ENCODE measurements at regions not wholly inside any gene's neighbourhood (a gene's known extent, or its start where the extent isn't known, plus 50 kb on each side); places are given as distances from the start of the nearest gene placed in this dataset.

DNA sequence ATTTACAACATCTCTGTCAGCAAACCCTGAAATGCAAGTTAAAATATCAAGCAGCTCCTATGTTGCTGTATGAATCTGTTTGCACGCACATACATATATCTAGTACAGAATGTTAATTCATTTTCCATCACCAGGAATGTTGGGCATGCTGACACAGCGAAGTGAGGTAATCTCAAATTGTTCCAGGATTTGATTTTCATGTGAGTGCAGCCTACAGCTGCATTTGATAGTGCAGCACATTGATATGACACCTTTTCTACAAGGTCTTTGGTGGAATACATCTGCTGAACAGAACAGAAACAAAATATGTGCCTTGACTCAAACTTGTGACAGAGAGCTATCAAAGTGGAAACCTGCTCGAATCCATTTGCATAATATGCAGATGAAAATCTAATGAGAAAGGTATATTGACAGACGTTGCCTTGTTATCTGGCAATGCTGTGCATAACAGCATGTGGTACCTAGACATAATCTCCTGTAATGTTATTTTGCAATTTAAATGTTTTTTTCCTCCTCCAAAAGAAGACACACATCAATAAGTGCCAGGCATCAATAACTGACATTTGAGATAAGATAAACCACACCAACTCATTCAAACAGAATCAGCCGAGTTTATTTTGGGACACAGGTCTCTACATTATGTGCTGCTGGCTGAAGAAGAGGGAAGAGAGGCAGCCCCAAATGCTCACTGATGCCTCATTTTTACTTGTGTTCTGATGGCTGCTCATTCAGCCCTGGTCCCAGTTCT lies 512.2 kb downstream of the ZNF608 start:
- TF ChIP-seq EZH2 (IDR thresholded peaks at IDR 0.05; ENCODE audit: low read length, missing control alignments): no peak
- no peak for TF ChIP-seq CTCF (conservative IDR thresholded peaks at IDR 0.05 in 1 of 2, IDR thresholded peaks at IDR 0.05 in 1 of 2; ENCODE audit: low read depth in 1 of 2, low read length in 2 of 2)
- Histone ChIP-seq H3K27ac (ENCODE audit: insufficient read depth, low read length) (no peak overlapping the region), H3K4me3 (replicated peaks in 1 of 4; ENCODE audit: control extremely low read depth in 1 of 4, insufficient read depth in 1 of 4, low read depth in 3 of 4, low read length in 4 of 4) (no peak overlapping the region), H3K9me3 (ENCODE audit: control insufficient read depth, insufficient read depth, low read depth, low read length) (no peaks in the 10 kb centered on the region), H3K79me2 (ENCODE audit: control insufficient read depth, insufficient read depth, low read length) (no peaks in the 10 kb centered on the region), H2AFZ (ENCODE audit: low read length) (no peak overlapping the region), H3K27me3 (ENCODE audit: control insufficient read depth, insufficient read depth, low read length) (no peaks in the 10 kb centered on the region), H3K4me1 (ENCODE audit: control insufficient read depth, extremely low read depth, insufficient read depth, low read length) (no peaks in the 10 kb centered on the region), H3K9ac (ENCODE audit: insufficient read depth, low read length) (no peak overlapping the region), H3K4me2 (ENCODE audit: extremely low read depth, insufficient read depth, low read length) (no peak overlapping the region), H3K36me3 (ENCODE audit: control insufficient read depth, insufficient read depth, low read length) (no peaks in the 10 kb centered on the region), H4K20me1 (ENCODE audit: control insufficient read depth, extremely low read depth, insufficient read depth, low read length) (no peaks in the 10 kb centered on the region)
- peak in 1 of 2 donors; percentile 23 for DNase-seq (ENCODE audit: low read depth in 2 of 2)

DNA sequence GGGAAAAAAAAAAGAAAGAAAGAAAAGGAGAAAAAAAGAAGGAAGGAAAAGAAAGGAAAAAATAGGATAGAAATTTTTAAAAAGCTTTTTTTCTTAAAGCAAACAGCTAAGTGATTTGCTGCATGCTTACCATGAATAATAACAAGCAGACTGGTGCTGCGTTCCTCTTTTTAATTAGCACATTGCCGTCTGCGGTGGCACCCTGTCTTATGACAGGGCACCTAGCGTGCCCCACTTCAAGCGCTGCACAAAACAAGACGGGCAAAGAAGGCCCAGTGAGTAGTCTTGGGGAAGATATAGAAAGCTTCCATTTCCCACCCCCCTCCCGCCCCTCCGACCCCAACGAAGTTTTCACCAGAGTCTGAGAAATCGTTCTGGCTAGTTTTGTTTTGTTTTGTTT lies 513.9 kb downstream of the ZNF608 start:
- Histone ChIP-seq H4K20me1 (ENCODE audit: control insufficient read depth, extremely low read depth, insufficient read depth, low read length) (no peaks in the 10 kb centered on the region), H3K9me3 (ENCODE audit: control insufficient read depth, insufficient read depth, low read depth, low read length) (no peaks in the 10 kb centered on the region), H3K36me3 (ENCODE audit: control insufficient read depth, insufficient read depth, low read length) (no peaks in the 10 kb centered on the region), H3K27ac (ENCODE audit: insufficient read depth, low read length) (no peak overlapping the region), H2AFZ (ENCODE audit: low read length) (no peak overlapping the region), H3K79me2 (ENCODE audit: control insufficient read depth, insufficient read depth, low read length) (no peaks in the 10 kb centered on the region), H3K27me3 (ENCODE audit: control insufficient read depth, insufficient read depth, low read length) (no peaks in the 10 kb centered on the region), H3K4me2 (ENCODE audit: extremely low read depth, insufficient read depth, low read length) (no peak overlapping the region), H3K4me1 (ENCODE audit: control insufficient read depth, extremely low read depth, insufficient read depth, low read length) (no peaks in the 10 kb centered on the region), H3K4me3 (replicated peaks in 1 of 4; ENCODE audit: control extremely low read depth in 1 of 4, insufficient read depth in 1 of 4, low read depth in 3 of 4, low read length in 4 of 4) (no peak overlapping the region), H3K9ac (ENCODE audit: insufficient read depth, low read length) (no peak overlapping the region)
- TF ChIP-seq EZH2 (IDR thresholded peaks at IDR 0.05; ENCODE audit: low read length, missing control alignments) (no peak), CTCF (conservative IDR thresholded peaks at IDR 0.05 in 1 of 2, IDR thresholded peaks at IDR 0.05 in 1 of 2; ENCODE audit: low read depth in 1 of 2, low read length in 2 of 2) (no peak)
- DNase-seq (ENCODE audit: low read depth in 2 of 2): no peak

DNA sequence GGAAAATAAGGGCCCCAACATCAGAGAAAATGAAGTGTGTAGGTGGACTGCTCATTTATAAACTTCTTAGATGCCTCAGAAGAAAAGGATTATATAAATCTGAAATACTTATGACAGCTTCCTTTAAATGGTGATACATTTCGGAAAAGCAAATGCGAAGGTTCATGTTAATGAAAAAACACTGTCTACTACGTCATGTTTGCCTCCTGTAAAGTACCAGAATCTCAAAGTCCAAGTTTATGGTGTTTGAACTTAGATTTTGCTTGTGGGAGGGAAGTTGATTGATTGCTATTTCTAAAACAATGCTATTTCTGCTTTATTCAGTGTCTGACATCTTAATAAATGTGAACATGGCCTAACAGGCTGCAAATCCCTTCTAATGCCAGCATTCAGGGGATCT lies 514.6 kb downstream of the ZNF608 start:
- Histone ChIP-seq H3K4me2 (ENCODE audit: extremely low read depth, insufficient read depth, low read length) (no peak overlapping the region), H3K4me1 (ENCODE audit: control insufficient read depth, extremely low read depth, insufficient read depth, low read length) (no peaks in the 10 kb centered on the region), H3K4me3 (replicated peaks in 1 of 4; ENCODE audit: control extremely low read depth in 1 of 4, insufficient read depth in 1 of 4, low read depth in 3 of 4, low read length in 4 of 4) (no peak overlapping the region), H3K9me3 (ENCODE audit: control insufficient read depth, insufficient read depth, low read depth, low read length) (no peaks in the 10 kb centered on the region), H4K20me1 (ENCODE audit: control insufficient read depth, extremely low read depth, insufficient read depth, low read length) (no peaks in the 10 kb centered on the region), H2AFZ (ENCODE audit: low read length) (no peak overlapping the region), H3K79me2 (ENCODE audit: control insufficient read depth, insufficient read depth, low read length) (no peaks in the 10 kb centered on the region), H3K36me3 (ENCODE audit: control insufficient read depth, insufficient read depth, low read length) (no peaks in the 10 kb centered on the region), H3K27me3 (ENCODE audit: control insufficient read depth, insufficient read depth, low read length) (no peaks in the 10 kb centered on the region), H3K27ac (ENCODE audit: insufficient read depth, low read length) (no peak overlapping the region), H3K9ac (ENCODE audit: insufficient read depth, low read length) (no peak overlapping the region)
- no peak for DNase-seq (ENCODE audit: low read depth in 2 of 2)
- TF ChIP-seq EZH2 (IDR thresholded peaks at IDR 0.05; ENCODE audit: low read length, missing control alignments) (no peak), CTCF (conservative IDR thresholded peaks at IDR 0.05 in 1 of 2, IDR thresholded peaks at IDR 0.05 in 1 of 2; ENCODE audit: low read depth in 1 of 2, low read length in 2 of 2) (no peak)

Data from fibroblast of lung (primary cell).